Dendritic cell treated with granulocyte-macrophage colony-stimulating factor and Interleukin-4, amounts not matched to agents 40 ng/mL and 50 ng/mL, for 4 days (primary cell): ENCODE measurements at regions not wholly inside any gene's neighbourhood (a gene's known extent, or its start where the extent isn't known, plus 50 kb on each side); places are given as distances from the start of the nearest gene placed in this dataset.
"Not testable (repeated sequence)": the region's sequence is repeated elsewhere in the genome, so short reads cannot be mapped to it uniquely, and the experiment has no call there.

Source experiments
- H3K27ac Mint-ChIP-seq: one replicate; pipeline ENCODE4 v1.8.0; 2022; ENCODE audit warnings: mild to moderate bottlenecking, mixed read lengths
- H3K27me3 Mint-ChIP-seq: one replicate; pipeline ENCODE4 v1.8.0; 2022; ENCODE audit warnings: mild to moderate bottlenecking, mixed read lengths
- H3K36me3 Mint-ChIP-seq: one replicate; pipeline ENCODE4 v1.8.0; 2022; ENCODE audit warnings: low read depth, mixed read lengths
- H3K4me1 Mint-ChIP-seq: one replicate; pipeline ENCODE4 v1.8.0; 2022; ENCODE audit warnings: low read depth, mixed read lengths
- H3K4me3 Mint-ChIP-seq: one replicate; pipeline ENCODE4 v1.8.0; 2022; ENCODE audit warnings: mild to moderate bottlenecking, moderate library complexity, mixed read lengths
- H3K9me3 Mint-ChIP-seq: one replicate; pipeline ENCODE4 v1.8.0; 2022; ENCODE audit warnings: mixed read lengths
- intact Hi-C: fragments of 100-400 bp; cut with micrococcal nuclease; formaldehyde crosslinking; loops from one replicate; pipeline ENCODE4 v1.15.0; 2022

- H3K27me3 Mint-ChIP-seq: peaks cover 21% of the 10 kb centered on the region
- H3K4me3 Mint-ChIP-seq, H3K36me3 Mint-ChIP-seq, intact Hi-C loops, H3K4me1 Mint-ChIP-seq, H3K9me3 Mint-ChIP-seq, H3K27ac Mint-ChIP-seq: not testable (repeated sequence)
Measured at GRCh38 chr15:22719980-22720379, 66.5 kb upstream of the NIPA1 start.

GRCh38 chr15:22726104-22726503 is 60.3 kb upstream of the NIPA1 start:
- H3K9me3 Mint-ChIP-seq, intact Hi-C loops, H3K4me1 Mint-ChIP-seq, H3K36me3 Mint-ChIP-seq, H3K27ac Mint-ChIP-seq, H3K4me3 Mint-ChIP-seq, H3K27me3 Mint-ChIP-seq: not testable (repeated sequence)

GRCh38 chr15:22735067-22735466 is 51.4 kb upstream of the NIPA1 start:
- H3K4me1 Mint-ChIP-seq, H3K27ac Mint-ChIP-seq, H3K9me3 Mint-ChIP-seq, H3K4me3 Mint-ChIP-seq, H3K36me3 Mint-ChIP-seq, H3K27me3 Mint-ChIP-seq, intact Hi-C loops: not testable (repeated sequence)

- H3K4me3 Mint-ChIP-seq: no peak overlapping the region
- no peaks in the 10 kb centered on the region for H3K9me3 Mint-ChIP-seq
- H3K4me1 Mint-ChIP-seq: peaks cover 4% of the 10 kb centered on the region
- peaks cover 5% of the 10 kb centered on the region for H3K27me3 Mint-ChIP-seq
- H3K36me3 Mint-ChIP-seq: no peaks in the 10 kb centered on the region
- no peak overlapping the region for H3K27ac Mint-ChIP-seq
- intact Hi-C loops: no loop called here
Measured at GRCh38 chr15:22735781-22736180, 50.7 kb upstream of the NIPA1 start.

- H3K4me3 Mint-ChIP-seq, H3K9me3 Mint-ChIP-seq, H3K27ac Mint-ChIP-seq, intact Hi-C loops, H3K4me1 Mint-ChIP-seq, H3K27me3 Mint-ChIP-seq, H3K36me3 Mint-ChIP-seq: not testable (repeated sequence)
Measured at GRCh38 chr15:22736200-22736599, 50.2 kb upstream of the NIPA1 start.
